Psoas muscle (tissue), 7 donors: ENCODE measurements at regions not wholly inside any gene's neighbourhood (a gene's known extent, or its start where the extent isn't known, plus 50 kb on each side); places are given as distances from the start of the nearest gene placed in this dataset.

Experiments used
- ATAC-seq, 4 donors: fragments of 200-7000 bp; cut with Tn5 transposase; one replicate each; pipeline ENCODE4 v1.9.1; 2020; ENCODE audit warnings: moderate library complexity in 3 of 4, mild to moderate bottlenecking in 2 of 4
- DNase-seq, 2 donors: peaks; one replicate each; pipeline ENCODE4 v3.0.0-alpha.2; 2020
- H3K27ac ChIP-seq: fragments of 200-600 bp; one replicate; pipeline ENCODE4 v1.8.0; 2022
- H3K27me3 ChIP-seq, 3 donors: fragments of 200-600 bp in 1 of 3; one replicate each; pipeline versions ENCODE4 v1.6.1 to v1.8.0; 2013 to 2022; ENCODE audit warnings: low read length in 2 of 3, mild to moderate bottlenecking in 2 of 3, moderate library complexity in 1 of 3; ENCODE audit not compliant: insufficient read depth in 3 of 3
- H3K36me3 ChIP-seq, 2 donors: fragments of 200-600 bp in 1 of 2; one replicate each; pipeline versions ENCODE4 v1.6.1 to v1.8.0; 2013 to 2022; ENCODE audit warnings: low read depth in 1 of 2, mild to moderate bottlenecking in 1 of 2, moderate library complexity in 1 of 2; ENCODE audit not compliant: insufficient read depth in 1 of 2
- H3K4me1 ChIP-seq: fragments of 200-600 bp; one replicate; pipeline ENCODE4 v1.8.0; 2022
- H3K4me3 ChIP-seq: fragments of 200-600 bp; one replicate; pipeline ENCODE4 v1.8.0; 2022; ENCODE audit warnings: mild to moderate bottlenecking
- H3K9me3 ChIP-seq: fragments of 200-600 bp; one replicate; pipeline ENCODE4 v1.8.0; 2022
- CTCF ChIP-seq: fragments of 200-600 bp; IDR thresholded peaks from one replicate; pipeline ENCODE4 v1.8.0; 2022; ENCODE audit warnings: antibody characterized with exemption
- WGBS, 3 donors: extraction: QIAGEN DNeasy Blood & Tissue Kit; methylation state at CpG; one replicate each; pipeline versions ENCODE4 v1.1.6 to v1.1.7; 2013; 5-methylcytosine and 5-hydroxymethylcytosine counted together
- intact Hi-C, 2 donors: fragments of 100-400 bp; cut with DNase I; formaldehyde crosslinking; loops; one replicate each; pipeline versions ENCODE4 v1.11.0 to v1.14.2; 2022
- donor health status: healthy with polysubstance abuse.
- donor health status: DM: no; HTN: no; CAD: no; lungs with moderate emphysema.
- donor health status: Bipolar disorder and iron deficiency.
- donor health status: healthy.
- donor health status: DM: yes; HTN: yes; CAD: no.
- donor health status: DM: no; HTN: no; CAD: no.
- donor health status: DM: yes; HTN: yes; CAD: no.

- ATAC-seq (no peak), DNase-seq (no peak)
- H3K27me3 ChIP-seq, result no peaks in the 10 kb centered on the region
- 67 to 80% (median 70%) methylated on average over 6 of the region's 6 CpGs for WGBS, 3 donors
- no peak overlapping the region for H3K27ac ChIP-seq
- no peaks in the 10 kb centered on the region for H3K4me1 ChIP-seq
- H3K9me3 ChIP-seq, result no peaks in the 10 kb centered on the region
- no peak for TF ChIP-seq CTCF
- H3K4me3 ChIP-seq, result no peak overlapping the region
- H3K36me3 ChIP-seq, result no peaks in the 10 kb centered on the region
- intact Hi-C loops, result no loop called here
These were observed 59.6 kb upstream of the IQSEC1 start for GRCh38 chr3:13132731-13133410.

DNA sequence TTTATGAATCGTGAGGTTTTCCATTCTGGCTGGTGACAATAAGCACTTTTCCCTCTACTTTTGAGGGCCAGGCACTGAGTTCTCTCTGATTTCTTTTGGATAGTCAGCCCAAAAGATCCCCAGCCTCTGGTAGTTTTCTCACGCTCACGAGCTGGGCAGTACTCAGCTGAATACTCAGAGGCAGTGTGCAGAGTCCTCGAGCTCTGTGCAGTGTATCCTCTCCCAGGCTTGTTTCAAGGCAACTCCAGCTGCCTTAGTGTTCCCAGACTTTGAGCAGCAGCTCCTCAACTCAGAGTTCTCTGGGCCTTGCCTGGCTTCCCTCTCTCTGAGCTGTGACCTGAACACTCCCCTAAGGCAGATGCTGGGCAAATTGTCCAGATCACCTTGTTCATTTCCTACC lies 59.1 kb upstream of the IQSEC1 start:
- intact Hi-C loops, result no loop called here
- no peak overlapping the region for H3K27ac ChIP-seq
- no peaks in the 10 kb centered on the region for H3K36me3 ChIP-seq
- H3K9me3 ChIP-seq, result no peaks in the 10 kb centered on the region
- DNase-seq, result no peak
- H3K4me3 ChIP-seq, result no peak overlapping the region
- TF ChIP-seq CTCF, result no peak
- no peak for ATAC-seq
- no peaks in the 10 kb centered on the region for H3K27me3 ChIP-seq
- 73 to 90% (median 84%) methylated on average over 4 of the region's 4 CpGs for WGBS, 3 donors
- H3K4me1 ChIP-seq, result no peaks in the 10 kb centered on the region

DNA sequence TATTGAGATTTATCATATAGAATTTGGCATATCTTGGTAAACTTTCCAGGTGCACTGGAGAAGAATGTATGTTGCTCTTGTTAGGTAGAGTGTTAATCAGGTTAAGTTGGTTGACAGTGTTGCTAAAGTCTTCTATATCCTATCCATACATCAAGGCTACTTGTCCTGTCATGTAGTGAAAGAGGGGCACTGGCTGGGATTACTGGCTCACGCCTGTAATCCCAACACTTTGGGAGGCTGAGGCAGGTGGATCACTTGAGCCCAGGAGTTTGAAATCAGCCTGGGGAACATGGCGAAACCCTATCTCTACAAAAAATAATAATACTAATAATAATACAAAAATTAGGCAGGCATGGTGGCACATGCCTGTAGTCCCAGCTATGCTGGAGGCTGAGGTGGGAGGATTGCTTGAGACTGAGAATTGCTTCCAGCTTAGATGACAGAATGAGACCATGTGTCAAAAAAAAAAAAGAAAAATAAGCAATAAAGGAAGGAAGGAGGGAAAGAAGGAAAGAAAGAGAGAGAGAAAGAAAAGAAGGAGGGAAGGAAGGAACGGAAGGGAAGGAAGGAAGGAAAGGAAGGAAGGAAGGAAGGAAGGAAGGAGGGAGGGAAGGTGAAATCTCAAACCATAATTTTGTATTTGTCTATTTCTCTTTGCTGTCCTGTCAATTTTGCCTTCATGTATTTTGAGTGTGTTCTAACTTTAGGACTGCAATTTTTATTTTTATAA lies 57.4 kb upstream of the IQSEC1 start:
- no peak for TF ChIP-seq CTCF
- no peaks in the 10 kb centered on the region for H3K36me3 ChIP-seq
- no peak overlapping the region for H3K27ac ChIP-seq
- intact Hi-C loops, result no loop called here
- DNase-seq (no peak), ATAC-seq (no peak)
- H3K4me1 ChIP-seq, result no peaks in the 10 kb centered on the region
- no peaks in the 10 kb centered on the region for H3K27me3 ChIP-seq
- H3K4me3 ChIP-seq, result no peak overlapping the region
- WGBS, 3 donors, result 86 to 94% (median 93%) methylated on average over 3 of the region's 3 CpGs
- H3K9me3 ChIP-seq, result no peaks in the 10 kb centered on the region

- intact Hi-C loops, result no loop called here
- H3K36me3 ChIP-seq, result no peaks in the 10 kb centered on the region
- no peaks in the 10 kb centered on the region for H3K27me3 ChIP-seq
- DNase-seq, result no peak
- H3K27ac ChIP-seq, result no peak overlapping the region
- no peak overlapping the region for H3K4me3 ChIP-seq
- no peak for ATAC-seq
- TF ChIP-seq CTCF, result no peak
- 81 to 87% (median 84%) methylated on average over 13 of the region's 13 CpGs for WGBS, 3 donors
- H3K9me3 ChIP-seq, result no peaks in the 10 kb centered on the region
- no peaks in the 10 kb centered on the region for H3K4me1 ChIP-seq
These were observed 52.1 kb upstream of the IQSEC1 start for GRCh38 chr3:13125092-13126015.
